RWPE1 (cell line): ENCODE measurements at regions not wholly inside any gene's neighbourhood (a gene's known extent, or its start where the extent isn't known, plus 50 kb on each side); places are given as distances from the start of the nearest gene placed in this dataset.

Experiments used
- CTCF ChIA-PET: fragments of 350-600 bp; sonication (Branson Sonifier 250); formaldehyde crosslinking; extraction: SDS; loops from one replicate; lab custom pipeline; 2021; lab: Yijun Ruan, JAX
- POLR2A ChIA-PET: fragments of 400-600 bp; formaldehyde crosslinking; extraction: SDS; loops from one replicate; lab custom pipeline; 2020; ENCODE audit warnings: antibody characterized with exemption; ENCODE audit not compliant: low non-redundant PET; lab: Yijun Ruan, JAX
- DNase-seq: peaks from one replicate; pipeline ENCODE4 v3.0.0; 2012; ENCODE audit warnings: low spot score
- H3K27ac ChIP-seq: fragments of 450-650 bp; 2 replicates; pipeline ENCODE4 v1.5.1; 2017
- TF ChIP-seq, protein P1 (sequence below): fragments of 450-650 bp; conservative IDR thresholded peaks from 2 replicates; pipeline ENCODE4 v1.5.1; 2017; ENCODE audit warnings: low read depth, mild to moderate bottlenecking

DNA sequence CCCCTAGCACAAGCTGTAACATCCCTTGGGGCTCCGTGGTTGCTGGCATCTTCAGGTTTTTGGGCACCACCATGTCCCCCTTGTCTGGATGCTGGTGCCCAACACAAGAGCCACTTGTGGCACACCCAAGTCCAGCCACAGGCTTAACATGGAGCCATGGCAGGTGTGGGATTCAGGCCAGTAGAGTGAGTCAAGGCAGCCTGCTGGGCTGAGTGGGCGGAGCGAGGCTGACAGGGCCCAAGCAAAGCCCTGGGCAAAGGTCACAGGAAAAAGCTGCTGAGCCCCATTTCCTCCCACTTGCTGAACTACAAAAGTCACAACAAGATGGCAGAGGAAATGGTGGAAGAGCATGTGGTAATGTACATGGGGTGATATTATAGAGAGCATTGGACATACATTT is 950.7 kb upstream of the FLRT2 start:
- no peak overlapping the region for H3K27ac ChIP-seq
- CTCF ChIA-PET: interaction anchor here (0.6 kb wide), 1 partner anchor 169 kb away, joined by 3 read pairs; no protein-coding TSS in a partner anchor
- DNase-seq: no peak
- TF ChIP-seq, protein P1, sequence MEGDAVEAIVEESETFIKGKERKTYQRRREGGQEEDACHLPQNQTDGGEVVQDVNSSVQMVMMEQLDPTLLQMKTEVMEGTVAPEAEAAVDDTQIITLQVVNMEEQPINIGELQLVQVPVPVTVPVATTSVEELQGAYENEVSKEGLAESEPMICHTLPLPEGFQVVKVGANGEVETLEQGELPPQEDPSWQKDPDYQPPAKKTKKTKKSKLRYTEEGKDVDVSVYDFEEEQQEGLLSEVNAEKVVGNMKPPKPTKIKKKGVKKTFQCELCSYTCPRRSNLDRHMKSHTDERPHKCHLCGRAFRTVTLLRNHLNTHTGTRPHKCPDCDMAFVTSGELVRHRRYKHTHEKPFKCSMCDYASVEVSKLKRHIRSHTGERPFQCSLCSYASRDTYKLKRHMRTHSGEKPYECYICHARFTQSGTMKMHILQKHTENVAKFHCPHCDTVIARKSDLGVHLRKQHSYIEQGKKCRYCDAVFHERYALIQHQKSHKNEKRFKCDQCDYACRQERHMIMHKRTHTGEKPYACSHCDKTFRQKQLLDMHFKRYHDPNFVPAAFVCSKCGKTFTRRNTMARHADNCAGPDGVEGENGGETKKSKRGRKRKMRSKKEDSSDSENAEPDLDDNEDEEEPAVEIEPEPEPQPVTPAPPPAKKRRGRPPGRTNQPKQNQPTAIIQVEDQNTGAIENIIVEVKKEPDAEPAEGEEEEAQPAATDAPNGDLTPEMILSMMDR: no peak
- POLR2A ChIA-PET: no interaction called here

DNA sequence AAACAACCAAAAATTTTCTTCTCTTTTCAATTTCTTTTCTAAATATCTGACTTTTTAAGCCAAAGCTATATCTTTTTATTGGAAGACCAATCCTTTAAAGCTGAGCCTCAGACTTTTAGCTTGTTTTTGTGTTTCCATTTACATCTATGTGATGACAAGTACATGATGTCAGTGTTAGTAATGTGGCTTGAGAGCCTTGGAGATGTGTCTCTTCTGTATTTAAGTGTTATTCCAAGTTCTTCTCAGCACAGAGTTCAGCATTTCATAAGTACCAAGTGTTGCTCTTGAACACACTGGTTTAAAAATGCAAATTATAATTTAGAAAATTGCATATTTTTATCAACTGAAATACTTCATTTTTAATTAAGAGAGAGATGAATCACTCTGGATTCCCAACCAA is 948.9 kb upstream of the FLRT2 start:
- TF ChIP-seq, protein P1: no peak
- CTCF ChIA-PET: interaction anchor here (0.7 kb wide), 1 partner anchor 726 kb away, joined by 3 read pairs; no protein-coding TSS in a partner anchor
- DNase-seq: no peak
- POLR2A ChIA-PET: no interaction called here
- no peak overlapping the region for H3K27ac ChIP-seq

DNA sequence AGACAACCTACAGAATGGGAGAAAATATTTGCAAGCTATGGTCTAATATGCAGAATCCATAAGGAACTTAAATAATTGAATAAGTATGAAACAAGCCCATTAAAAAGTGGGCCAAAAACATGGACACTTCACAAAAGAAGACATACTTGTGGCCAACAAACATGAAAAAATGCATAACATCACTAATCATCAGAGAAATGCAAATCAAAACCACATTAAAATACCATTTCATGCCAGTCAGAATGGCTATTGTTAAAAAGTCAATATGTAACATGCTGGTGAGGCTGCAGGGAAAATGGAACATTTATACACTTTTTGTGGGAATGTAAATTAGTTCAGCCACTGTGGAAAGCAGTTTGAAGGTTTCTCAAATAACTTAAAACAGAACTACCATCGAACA is 945.4 kb upstream of the FLRT2 start:
- H3K27ac ChIP-seq: no peak overlapping the region
- TF ChIP-seq, protein P1: no peak
- DNase-seq: no peak
- CTCF ChIA-PET: no interaction called here
- POLR2A ChIA-PET: no interaction called here

DNA sequence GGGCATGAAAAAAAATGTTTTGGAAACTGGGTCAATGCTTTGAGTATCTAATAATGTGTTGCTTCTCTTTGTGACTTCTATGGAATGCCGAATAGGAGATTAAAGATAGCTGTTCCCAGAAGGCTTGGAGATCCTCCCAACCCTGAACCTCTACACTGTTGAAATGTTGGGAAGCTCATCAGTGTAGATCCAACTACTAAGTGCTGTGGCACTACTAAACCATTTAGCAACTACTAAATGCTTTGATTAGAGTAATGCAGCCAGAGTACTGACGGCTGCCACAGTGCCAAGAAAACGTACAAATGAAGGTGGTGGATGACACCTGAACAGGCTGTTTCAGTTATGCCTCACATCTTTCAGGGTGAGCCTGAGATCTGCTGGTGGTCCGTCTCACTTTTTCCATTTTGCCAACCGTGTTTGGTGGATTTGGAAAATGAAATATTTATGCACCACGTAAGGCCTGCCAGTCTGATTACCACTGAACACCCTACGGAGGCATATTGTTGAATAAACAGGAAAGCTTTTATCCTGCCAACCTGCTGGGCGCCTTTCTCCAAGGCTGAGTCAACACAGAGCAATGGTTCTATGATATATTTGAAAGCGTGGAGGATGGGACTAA is 938.0 kb upstream of the FLRT2 start:
- TF ChIP-seq, protein P1: no peak
- DNase-seq: no peak
- CTCF ChIA-PET: interaction anchor here (0.6 kb wide), 1 partner anchor 31 kb away, joined by 3 read pairs; no protein-coding TSS in a partner anchor
- no peak overlapping the region for H3K27ac ChIP-seq
- POLR2A ChIA-PET: no interaction called here

DNA sequence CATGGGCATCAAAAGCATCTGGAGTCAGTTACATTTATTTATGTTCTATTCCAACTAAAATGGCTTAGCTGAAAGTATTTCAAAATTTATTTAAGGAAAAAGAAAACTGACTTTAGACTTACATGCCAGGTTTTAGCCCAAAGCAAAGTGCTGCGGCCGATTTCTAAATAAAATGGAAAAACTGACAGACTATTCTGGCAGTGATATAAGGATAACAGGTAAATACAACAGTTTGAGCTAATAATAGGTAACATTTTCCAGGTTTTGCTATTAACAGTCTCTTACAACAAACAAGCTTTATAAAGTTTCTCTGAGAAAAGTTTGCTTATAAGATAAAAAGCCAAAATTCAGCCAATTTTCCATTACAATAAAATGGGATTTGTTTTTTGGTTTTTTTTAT is 937.2 kb upstream of the FLRT2 start:
- ChIA-PET CTCF (no interaction called here), POLR2A (no interaction called here)
- no peak overlapping the region for H3K27ac ChIP-seq
- TF ChIP-seq, protein P1: no peak
- no peak for DNase-seq

DNA sequence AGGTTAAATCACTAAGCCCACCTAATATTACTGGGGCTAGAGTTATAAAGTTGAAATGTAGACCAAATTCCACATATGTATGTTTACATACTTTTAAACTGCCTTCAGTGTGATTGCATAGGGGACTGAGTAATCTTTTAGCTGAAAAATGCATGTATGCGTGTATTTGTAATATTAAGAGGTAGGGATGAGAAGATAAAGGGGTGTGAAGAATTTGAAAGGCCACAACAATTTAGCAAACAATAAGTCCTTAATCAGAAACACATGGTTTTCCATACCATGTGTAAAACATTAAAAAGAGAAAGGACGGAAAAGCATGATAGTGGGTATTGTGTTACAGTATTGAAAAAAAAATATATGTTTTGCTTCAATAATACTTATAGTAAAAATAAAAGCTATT is 919.9 kb upstream of the FLRT2 start:
- ChIA-PET POLR2A (no interaction called here), CTCF (no interaction called here)
- DNase-seq: no peak
- H3K27ac ChIP-seq: no peak overlapping the region
- TF ChIP-seq, protein P1: no peak
